B cell (primary cell): ENCODE measurements at regions not wholly inside any gene's neighbourhood (a gene's known extent, or its start where the extent isn't known, plus 50 kb on each side); places are given as distances from the start of the nearest gene placed in this dataset.

ENCODE experiments used
- EZH2 ChIP-seq: IDR thresholded peaks from 2 replicates; pipeline ENCODE4 v1.6.1; 2012; ENCODE audit warnings: borderline replicate concordance, low read depth, mild to moderate bottlenecking, moderate library complexity, low read length; ENCODE audit not compliant: insufficient read depth, poor library complexity, severe bottlenecking
- TF ChIP-seq, protein P1 (sequence below): fragments of 200-600 bp; IDR thresholded peaks from one replicate; pipeline ENCODE4 v1.8.0; 2022; ENCODE audit warnings: antibody characterized with exemption, mild to moderate bottlenecking

DNA sequence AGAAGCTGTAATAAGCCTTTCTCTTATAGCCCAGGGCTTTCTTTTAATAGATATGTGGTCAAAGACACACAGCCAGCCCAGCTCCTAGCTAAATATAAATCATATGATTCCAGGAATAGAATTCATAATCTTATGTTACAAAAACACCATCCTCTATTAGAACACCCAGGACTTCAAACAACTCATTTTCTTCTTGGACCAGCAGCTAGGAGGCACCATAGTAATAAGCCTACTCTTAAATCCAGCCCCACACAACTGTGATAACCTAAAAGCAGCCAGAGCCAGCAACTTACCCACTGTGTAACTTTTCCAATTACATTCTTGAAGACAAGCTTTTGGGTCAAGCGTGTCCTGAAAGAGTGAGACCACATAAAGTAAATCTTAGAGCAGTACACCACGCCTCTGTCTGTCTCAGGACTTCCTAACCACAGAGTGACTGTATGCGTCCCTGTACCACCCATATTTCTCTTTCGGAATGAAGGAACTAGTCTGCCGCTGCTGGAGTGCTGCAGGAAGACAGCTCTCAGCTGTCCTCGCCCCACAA, 223.8 kb downstream of the TLE1 start:
- TF ChIP-seq, protein P1, sequence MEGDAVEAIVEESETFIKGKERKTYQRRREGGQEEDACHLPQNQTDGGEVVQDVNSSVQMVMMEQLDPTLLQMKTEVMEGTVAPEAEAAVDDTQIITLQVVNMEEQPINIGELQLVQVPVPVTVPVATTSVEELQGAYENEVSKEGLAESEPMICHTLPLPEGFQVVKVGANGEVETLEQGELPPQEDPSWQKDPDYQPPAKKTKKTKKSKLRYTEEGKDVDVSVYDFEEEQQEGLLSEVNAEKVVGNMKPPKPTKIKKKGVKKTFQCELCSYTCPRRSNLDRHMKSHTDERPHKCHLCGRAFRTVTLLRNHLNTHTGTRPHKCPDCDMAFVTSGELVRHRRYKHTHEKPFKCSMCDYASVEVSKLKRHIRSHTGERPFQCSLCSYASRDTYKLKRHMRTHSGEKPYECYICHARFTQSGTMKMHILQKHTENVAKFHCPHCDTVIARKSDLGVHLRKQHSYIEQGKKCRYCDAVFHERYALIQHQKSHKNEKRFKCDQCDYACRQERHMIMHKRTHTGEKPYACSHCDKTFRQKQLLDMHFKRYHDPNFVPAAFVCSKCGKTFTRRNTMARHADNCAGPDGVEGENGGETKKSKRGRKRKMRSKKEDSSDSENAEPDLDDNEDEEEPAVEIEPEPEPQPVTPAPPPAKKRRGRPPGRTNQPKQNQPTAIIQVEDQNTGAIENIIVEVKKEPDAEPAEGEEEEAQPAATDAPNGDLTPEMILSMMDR, result no peak
- no peak for TF ChIP-seq EZH2
